K562 (cell line): ENCODE measurements at regions not wholly inside any gene's neighbourhood (a gene's known extent, or its start where the extent isn't known, plus 50 kb on each side); places are given as distances from the start of the nearest gene placed in this dataset.

ENCODE experiments used
- CTCF ChIP-seq, 3 experiments: IDR thresholded peaks in 2 of 3; conservative IDR thresholded peaks in 1 of 3; 2 replicates each; pipeline ENCODE4 v1.5.1; 2011 to 2012; ENCODE audit warnings: low read length in 3 of 3, mild to moderate bottlenecking in 3 of 3, control low read depth in 2 of 3, improper control_type of control experiment in 1 of 3, inconsistent platforms in 1 of 3, low read depth in 1 of 3, mixed read lengths in 1 of 3, moderate library complexity in 1 of 3; ENCODE audit not compliant: insufficient read depth in 2 of 3
- GTF2B ChIP-seq: IDR thresholded peaks from 2 replicates; pipeline ENCODE4 v1.6.1; 2011; ENCODE audit not compliant: insufficient read length; ENCODE audit errors: extremely low read depth
- HDAC6 ChIP-seq: IDR thresholded peaks from 2 replicates; pipeline ENCODE4 v1.6.1; 2012; ENCODE audit warnings: low read depth, mild to moderate bottlenecking, control low read depth, inconsistent platforms, low read length, moderate library complexity
- PCBP2 ChIP-seq: fragments of 200-400 bp; formaldehyde crosslinking; IDR thresholded peaks from 2 replicates; pipeline ENCODE4 v1.6.1; 2018; ENCODE audit warnings: low read length, low read depth, mild to moderate bottlenecking, moderate library complexity; ENCODE audit not compliant: poor library complexity, severe bottlenecking
- SIN3A ChIP-seq, 2 experiments: fragments of 150-350 bp in 1 of 2; IDR thresholded peaks; 2 replicates each; pipeline ENCODE4 v1.6.1; 2011 to 2016; ENCODE audit warnings: borderline replicate concordance in 2 of 2, low read depth in 2 of 2, low read length in 2 of 2, mild to moderate bottlenecking in 2 of 2, moderate library complexity in 2 of 2; ENCODE audit not compliant: control insufficient read depth in 1 of 2
- TBL1XR1 ChIP-seq, 2 experiments: IDR thresholded peaks; 2 replicates each; pipeline ENCODE4 v1.6.1; 2012; ENCODE audit warnings: improper control_type of control experiment in 2 of 2, low read length in 2 of 2, mild to moderate bottlenecking in 1 of 2
- ZC3H4 ChIP-seq: sonication (generic); formaldehyde crosslinking; IDR thresholded peaks from 2 replicates; pipeline ENCODE4 v1.9.0; 2021; ENCODE audit warnings: missing genetic modification reagents, borderline replicate concordance

GRCh38 chr12:84698576-84699333 lies 213.8 kb downstream of the SLC6A15 start:
- TF ChIP-seq ZC3H4 (CRISPR knock-in tag) (no peak), GTF2B (no peak), PCBP2 (no peak), HDAC6 (no peak), TBL1XR1 (IDR thresholded peaks at IDR 0.05; ENCODE audit: low read length in 2 of 2) (no peak), CTCF (IDR thresholded peaks at IDR 0.05 in 2 of 3, conservative IDR thresholded peaks at IDR 0.05 in 1 of 3; ENCODE audit: insufficient read depth in 2 of 3, low read depth in 1 of 3, low read length in 3 of 3) (no peak), SIN3A (IDR thresholded peaks at IDR 0.05; ENCODE audit: borderline replicate concordance in 2 of 2, control insufficient read depth in 1 of 2, low read depth in 2 of 2, low read length in 2 of 2) (no peak)
